ENCODE measurements at regions not wholly inside any gene's neighbourhood (a gene's known extent, or its start where the extent isn't known, plus 50 kb on each side); places are given as distances from the start of the nearest gene placed in this dataset.

- no peak overlapping the region for H3K4me3 ChIP-seq (ENCODE audit: insufficient read depth, low read depth, low read length)
- Mint-ChIP-seq H3K9me3 (ENCODE audit: unreplicated experiment) (no peaks in the 10 kb centered on the region), H3K4me1 (ENCODE audit: low read depth, unreplicated experiment) (no peaks in the 10 kb centered on the region), H3K4me3 (ENCODE audit: unreplicated experiment) (no peak overlapping the region), H3K36me3 (ENCODE audit: low read depth, unreplicated experiment) (no peaks in the 10 kb centered on the region), H3K27ac (ENCODE audit: unreplicated experiment) (no peak overlapping the region), H3K27me3 (ENCODE audit: low read depth, unreplicated experiment) (peaks cover 4% of the 10 kb centered on the region)
- no peaks in the 10 kb centered on the region for H3K4me1 ChIP-seq (ENCODE audit: insufficient read depth, low read length)
- no peak overlapping the region for H3K4me2 ChIP-seq (ENCODE audit: low read length)
- no peaks in the 10 kb centered on the region for H3K36me3 ChIP-seq (ENCODE audit: insufficient read depth, low read length)
- H2AFZ ChIP-seq (ENCODE audit: low read depth, low read length): no peak overlapping the region
- DNase-seq (ENCODE audit: low read depth): no peak
- no peaks in the 10 kb centered on the region for H4K20me1 ChIP-seq (ENCODE audit: insufficient read depth, low read length)
- no peak overlapping the region for H3K9ac ChIP-seq (ENCODE audit: low read length)
- TF ChIP-seq, protein P1, sequence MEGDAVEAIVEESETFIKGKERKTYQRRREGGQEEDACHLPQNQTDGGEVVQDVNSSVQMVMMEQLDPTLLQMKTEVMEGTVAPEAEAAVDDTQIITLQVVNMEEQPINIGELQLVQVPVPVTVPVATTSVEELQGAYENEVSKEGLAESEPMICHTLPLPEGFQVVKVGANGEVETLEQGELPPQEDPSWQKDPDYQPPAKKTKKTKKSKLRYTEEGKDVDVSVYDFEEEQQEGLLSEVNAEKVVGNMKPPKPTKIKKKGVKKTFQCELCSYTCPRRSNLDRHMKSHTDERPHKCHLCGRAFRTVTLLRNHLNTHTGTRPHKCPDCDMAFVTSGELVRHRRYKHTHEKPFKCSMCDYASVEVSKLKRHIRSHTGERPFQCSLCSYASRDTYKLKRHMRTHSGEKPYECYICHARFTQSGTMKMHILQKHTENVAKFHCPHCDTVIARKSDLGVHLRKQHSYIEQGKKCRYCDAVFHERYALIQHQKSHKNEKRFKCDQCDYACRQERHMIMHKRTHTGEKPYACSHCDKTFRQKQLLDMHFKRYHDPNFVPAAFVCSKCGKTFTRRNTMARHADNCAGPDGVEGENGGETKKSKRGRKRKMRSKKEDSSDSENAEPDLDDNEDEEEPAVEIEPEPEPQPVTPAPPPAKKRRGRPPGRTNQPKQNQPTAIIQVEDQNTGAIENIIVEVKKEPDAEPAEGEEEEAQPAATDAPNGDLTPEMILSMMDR (IDR thresholded peaks at IDR 0.05; ENCODE audit: insufficient read depth, low read depth, low read length): no peak
- TF ChIP-seq EZH2 (IDR thresholded peaks at IDR 0.05; ENCODE audit: insufficient read depth, low read length): no peak
- no peaks in the 10 kb centered on the region for H3K79me2 ChIP-seq (ENCODE audit: insufficient read depth, low read length)
- H3K27ac ChIP-seq (ENCODE audit: low read depth, low read length): no peak overlapping the region
- no peak for FAIRE-seq
- peaks cover 7% of the 10 kb centered on the region for H3K27me3 ChIP-seq (ENCODE audit: insufficient read depth, low read length)
- no peaks in the 10 kb centered on the region for H3K9me3 ChIP-seq (ENCODE audit: insufficient read depth, low read depth, low read length)
Observed at GRCh38 chr9:113817171-113817570, 58.9 kb upstream of the ZNF618 start.

GRCh38 chr9:113818391-113818790, 57.7 kb upstream of the ZNF618 start:
- Histone ChIP-seq H3K27ac (ENCODE audit: low read depth, low read length) (no peak overlapping the region), H3K9ac (ENCODE audit: low read length) (no peak overlapping the region), H3K4me3 (ENCODE audit: insufficient read depth, low read depth, low read length) (no peak overlapping the region), H3K9me3 (ENCODE audit: insufficient read depth, low read depth, low read length) (no peaks in the 10 kb centered on the region), H3K4me1 (ENCODE audit: insufficient read depth, low read length) (no peaks in the 10 kb centered on the region), H3K36me3 (ENCODE audit: insufficient read depth, low read length) (no peaks in the 10 kb centered on the region), H3K4me2 (ENCODE audit: low read length) (no peak overlapping the region), H3K79me2 (ENCODE audit: insufficient read depth, low read length) (no peaks in the 10 kb centered on the region), H4K20me1 (ENCODE audit: insufficient read depth, low read length) (no peaks in the 10 kb centered on the region), H2AFZ (ENCODE audit: low read depth, low read length) (no peak overlapping the region), H3K27me3 (ENCODE audit: insufficient read depth, low read length) (peaks cover 3% of the 10 kb centered on the region)
- DNase-seq (ENCODE audit: low read depth): no peak
- peaks cover under 1% of the 10 kb centered on the region for H3K4me1 Mint-ChIP-seq (ENCODE audit: low read depth, unreplicated experiment)
- TF ChIP-seq EZH2 (IDR thresholded peaks at IDR 0.05; ENCODE audit: insufficient read depth, low read length): no peak
- TF ChIP-seq, protein P1 (IDR thresholded peaks at IDR 0.05; ENCODE audit: insufficient read depth, low read depth, low read length): no peak
- H3K9me3 Mint-ChIP-seq (ENCODE audit: unreplicated experiment): peaks cover under 1% of the 10 kb centered on the region
- FAIRE-seq: no peak
- no peak overlapping the region for H3K4me3 Mint-ChIP-seq (ENCODE audit: unreplicated experiment)
- H3K27me3 Mint-ChIP-seq (ENCODE audit: low read depth, unreplicated experiment): peaks cover 4% of the 10 kb centered on the region
- no peaks in the 10 kb centered on the region for H3K36me3 Mint-ChIP-seq (ENCODE audit: low read depth, unreplicated experiment)
- H3K27ac Mint-ChIP-seq (ENCODE audit: unreplicated experiment): no peak overlapping the region

- no peaks in the 10 kb centered on the region for H3K9me3 ChIP-seq (ENCODE audit: insufficient read depth, low read depth, low read length)
- TF ChIP-seq EZH2 (IDR thresholded peaks at IDR 0.05; ENCODE audit: insufficient read depth, low read length): no peak
- TF ChIP-seq, protein P1 (IDR thresholded peaks at IDR 0.05; ENCODE audit: insufficient read depth, low read depth, low read length): no peak
- DNase-seq (ENCODE audit: low read depth): no peak
- H2AFZ ChIP-seq (ENCODE audit: low read depth, low read length): no peak overlapping the region
- no peak overlapping the region for H3K4me2 ChIP-seq (ENCODE audit: low read length)
- Mint-ChIP-seq H3K36me3 (ENCODE audit: low read depth, unreplicated experiment) (no peaks in the 10 kb centered on the region), H3K9me3 (ENCODE audit: unreplicated experiment) (peaks cover 2% of the 10 kb centered on the region), H3K4me3 (ENCODE audit: unreplicated experiment) (no peak overlapping the region), H3K27me3 (ENCODE audit: low read depth, unreplicated experiment) (peaks cover 7% of the 10 kb centered on the region), H3K4me1 (ENCODE audit: low read depth, unreplicated experiment) (peaks cover 2% of the 10 kb centered on the region), H3K27ac (ENCODE audit: unreplicated experiment) (no peak overlapping the region)
- no peaks in the 10 kb centered on the region for H4K20me1 ChIP-seq (ENCODE audit: insufficient read depth, low read length)
- no peaks in the 10 kb centered on the region for H3K27me3 ChIP-seq (ENCODE audit: insufficient read depth, low read length)
- no peak overlapping the region for H3K27ac ChIP-seq (ENCODE audit: low read depth, low read length)
- H3K9ac ChIP-seq (ENCODE audit: low read length): no peak overlapping the region
- H3K4me3 ChIP-seq (ENCODE audit: insufficient read depth, low read depth, low read length): no peak overlapping the region
- H3K36me3 ChIP-seq (ENCODE audit: insufficient read depth, low read length): no peaks in the 10 kb centered on the region
- FAIRE-seq: no peak
- H3K79me2 ChIP-seq (ENCODE audit: insufficient read depth, low read length): no peaks in the 10 kb centered on the region
- H3K4me1 ChIP-seq (ENCODE audit: insufficient read depth, low read length): peaks cover 5% of the 10 kb centered on the region
Observed at GRCh38 chr9:113822315-113822714, 53.8 kb upstream of the ZNF618 start.

Data from astrocyte (in vitro differentiated cells and primary cell).